Lower lobe of right lung (tissue), 2 donors: ENCODE measurements at regions not wholly inside any gene's neighbourhood (a gene's known extent, or its start where the extent isn't known, plus 50 kb on each side); places are given as distances from the start of the nearest gene placed in this dataset.
A peak's percentile ranks its signal among the peaks of the same experiment; 100 is the strongest.

Experiments
- ATAC-seq, 2 donors: fragments of 200-7000 bp; cut with Tn5 transposase; one replicate each; pipeline ENCODE4 v1.9.1; 2020 to 2022; ENCODE audit warnings: mild to moderate bottlenecking in 2 of 2, moderate library complexity in 2 of 2
- DNase-seq: peaks from one replicate; pipeline ENCODE4 v3.0.0-alpha.2; 2020
- H3K27ac ChIP-seq: fragments of 200-600 bp; one replicate; pipeline ENCODE4 v1.8.0; 2022
- H3K27me3 ChIP-seq: fragments of 200-600 bp; one replicate; pipeline ENCODE4 v1.8.0; 2022; ENCODE audit warnings: low read depth
- H3K36me3 ChIP-seq: fragments of 200-600 bp; one replicate; pipeline ENCODE4 v1.8.0; 2022; ENCODE audit warnings: mild to moderate bottlenecking
- H3K4me1 ChIP-seq: fragments of 200-600 bp; one replicate; pipeline ENCODE4 v1.8.0; 2022
- H3K4me3 ChIP-seq: fragments of 200-600 bp; one replicate; pipeline ENCODE4 v1.8.0; 2022; ENCODE audit warnings: mild to moderate bottlenecking
- H3K9me3 ChIP-seq: fragments of 200-600 bp; one replicate; pipeline ENCODE4 v1.8.0; 2022
- intact Hi-C: fragments of 100-400 bp; cut with DNase I; formaldehyde crosslinking; loops from one replicate; pipeline ENCODE4 v1.11.0; 2022
- TF ChIP-seq, protein P1 (sequence below): fragments of 200-600 bp; IDR thresholded peaks from one replicate; pipeline ENCODE4 v1.8.0; 2022; ENCODE audit warnings: antibody characterized with exemption, mild to moderate bottlenecking
- donor health status: DM: no; HTN: yes; CAD: no; lungs with severe emphysema.

GRCh38 chr11:32510039-32510438, 73.6 kb upstream of the EIF3M start:
- Histone ChIP-seq H3K4me1 (no peaks in the 10 kb centered on the region), H3K27me3 (no peaks in the 10 kb centered on the region), H3K36me3 (no peaks in the 10 kb centered on the region), H3K27ac (no peak overlapping the region), H3K4me3 (no peak overlapping the region), H3K9me3 (no peaks in the 10 kb centered on the region)
- DNase-seq (no peak), ATAC-seq (no peak)
- intact Hi-C loops = no loop called here
- TF ChIP-seq, protein P1, sequence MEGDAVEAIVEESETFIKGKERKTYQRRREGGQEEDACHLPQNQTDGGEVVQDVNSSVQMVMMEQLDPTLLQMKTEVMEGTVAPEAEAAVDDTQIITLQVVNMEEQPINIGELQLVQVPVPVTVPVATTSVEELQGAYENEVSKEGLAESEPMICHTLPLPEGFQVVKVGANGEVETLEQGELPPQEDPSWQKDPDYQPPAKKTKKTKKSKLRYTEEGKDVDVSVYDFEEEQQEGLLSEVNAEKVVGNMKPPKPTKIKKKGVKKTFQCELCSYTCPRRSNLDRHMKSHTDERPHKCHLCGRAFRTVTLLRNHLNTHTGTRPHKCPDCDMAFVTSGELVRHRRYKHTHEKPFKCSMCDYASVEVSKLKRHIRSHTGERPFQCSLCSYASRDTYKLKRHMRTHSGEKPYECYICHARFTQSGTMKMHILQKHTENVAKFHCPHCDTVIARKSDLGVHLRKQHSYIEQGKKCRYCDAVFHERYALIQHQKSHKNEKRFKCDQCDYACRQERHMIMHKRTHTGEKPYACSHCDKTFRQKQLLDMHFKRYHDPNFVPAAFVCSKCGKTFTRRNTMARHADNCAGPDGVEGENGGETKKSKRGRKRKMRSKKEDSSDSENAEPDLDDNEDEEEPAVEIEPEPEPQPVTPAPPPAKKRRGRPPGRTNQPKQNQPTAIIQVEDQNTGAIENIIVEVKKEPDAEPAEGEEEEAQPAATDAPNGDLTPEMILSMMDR = no peak

GRCh38 chr11:32508780-32509179, 73.4 kb upstream of the WT1 start:
- H3K4me1 ChIP-seq = no peaks in the 10 kb centered on the region
- TF ChIP-seq, protein P1 = no peak
- no peaks in the 10 kb centered on the region for H3K36me3 ChIP-seq
- H3K27me3 ChIP-seq = no peaks in the 10 kb centered on the region
- intact Hi-C loops = no loop called here
- no peak overlapping the region for H3K27ac ChIP-seq
- no peaks in the 10 kb centered on the region for H3K9me3 ChIP-seq
- H3K4me3 ChIP-seq = no peak overlapping the region
- ATAC-seq = no peak
- DNase-seq = no peak

DNA sequence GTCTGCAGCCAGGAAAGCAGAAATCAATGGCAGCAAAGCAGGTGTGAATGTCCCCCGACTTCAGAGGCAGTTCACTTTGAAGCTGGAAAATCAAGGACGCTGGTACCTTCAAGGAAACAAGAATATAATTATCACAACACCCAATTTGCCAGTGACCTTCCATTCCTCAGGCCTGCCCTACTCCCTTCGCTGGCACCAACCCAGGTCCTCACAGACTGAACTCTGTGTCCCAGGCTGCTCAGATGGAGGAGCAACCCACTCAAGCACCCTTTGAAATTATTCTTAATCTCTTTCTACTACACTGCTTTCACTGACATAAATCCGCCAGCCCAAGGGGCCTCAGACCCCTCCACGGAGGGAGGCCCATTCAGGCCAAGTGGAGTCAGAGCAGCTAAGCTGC, 64.7 kb upstream of the WT1 start:
- TF ChIP-seq, protein P1 = no peak
- Histone ChIP-seq H3K27ac (no peak overlapping the region), H3K9me3 (no peaks in the 10 kb centered on the region), H3K27me3 (no peaks in the 10 kb centered on the region), H3K4me1 (no peaks in the 10 kb centered on the region), H3K36me3 (no peaks in the 10 kb centered on the region), H3K4me3 (no peak overlapping the region)
- intact Hi-C loops = no loop called here
- ATAC-seq = peak in 1 of 2 donors; percentile 13
- no peak for DNase-seq

GRCh38 chr11:32497951-32498350, 62.6 kb upstream of the WT1 start:
- TF ChIP-seq, protein P1 = no peak
- Histone ChIP-seq H3K4me1 (no peaks in the 10 kb centered on the region), H3K9me3 (no peaks in the 10 kb centered on the region), H3K27me3 (no peaks in the 10 kb centered on the region), H3K4me3 (no peak overlapping the region), H3K27ac (no peak overlapping the region), H3K36me3 (no peaks in the 10 kb centered on the region)
- DNase-seq (no peak), ATAC-seq (no peak)
- intact Hi-C loops = no loop called here

DNA sequence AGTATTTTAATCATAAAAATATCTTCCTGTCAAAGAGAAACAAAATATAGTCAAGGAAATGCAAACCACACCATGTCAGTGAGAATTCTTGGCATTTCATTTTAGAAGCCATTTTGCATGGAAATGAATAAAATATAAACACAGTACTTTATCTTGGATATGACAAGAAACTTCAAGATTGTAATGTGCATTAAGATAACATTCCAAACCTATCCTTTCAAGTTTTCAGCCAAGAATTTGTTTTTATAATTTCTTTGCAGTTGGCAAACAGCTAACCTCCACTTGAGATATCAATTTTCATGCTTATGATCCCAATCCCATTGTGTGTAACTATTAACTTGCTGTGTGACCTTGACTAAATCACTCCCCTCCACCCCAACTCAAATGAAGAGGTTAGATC, 59.3 kb upstream of the WT1 start:
- no peak overlapping the region for H3K27ac ChIP-seq
- no peak for ATAC-seq

More for the DNA sequence above, 59.3 kb upstream of the WT1 start:
- H3K36me3 ChIP-seq = no peaks in the 10 kb centered on the region
- TF ChIP-seq, protein P1 = no peak
- no peaks in the 10 kb centered on the region for H3K27me3 ChIP-seq
- H3K4me3 ChIP-seq = no peak overlapping the region
- DNase-seq = no peak
- H3K4me1 ChIP-seq = no peaks in the 10 kb centered on the region
- intact Hi-C loops = no loop called here
- H3K9me3 ChIP-seq = no peaks in the 10 kb centered on the region
